ENCODE measurements at regions not wholly inside any gene's neighbourhood (a gene's known extent, or its start where the extent isn't known, plus 50 kb on each side); places are given as distances from the start of the nearest gene placed in this dataset.

- TF ChIP-seq, protein P1, sequence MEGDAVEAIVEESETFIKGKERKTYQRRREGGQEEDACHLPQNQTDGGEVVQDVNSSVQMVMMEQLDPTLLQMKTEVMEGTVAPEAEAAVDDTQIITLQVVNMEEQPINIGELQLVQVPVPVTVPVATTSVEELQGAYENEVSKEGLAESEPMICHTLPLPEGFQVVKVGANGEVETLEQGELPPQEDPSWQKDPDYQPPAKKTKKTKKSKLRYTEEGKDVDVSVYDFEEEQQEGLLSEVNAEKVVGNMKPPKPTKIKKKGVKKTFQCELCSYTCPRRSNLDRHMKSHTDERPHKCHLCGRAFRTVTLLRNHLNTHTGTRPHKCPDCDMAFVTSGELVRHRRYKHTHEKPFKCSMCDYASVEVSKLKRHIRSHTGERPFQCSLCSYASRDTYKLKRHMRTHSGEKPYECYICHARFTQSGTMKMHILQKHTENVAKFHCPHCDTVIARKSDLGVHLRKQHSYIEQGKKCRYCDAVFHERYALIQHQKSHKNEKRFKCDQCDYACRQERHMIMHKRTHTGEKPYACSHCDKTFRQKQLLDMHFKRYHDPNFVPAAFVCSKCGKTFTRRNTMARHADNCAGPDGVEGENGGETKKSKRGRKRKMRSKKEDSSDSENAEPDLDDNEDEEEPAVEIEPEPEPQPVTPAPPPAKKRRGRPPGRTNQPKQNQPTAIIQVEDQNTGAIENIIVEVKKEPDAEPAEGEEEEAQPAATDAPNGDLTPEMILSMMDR (IDR thresholded peaks at IDR 0.05) = no peak
- TF ChIP-seq POLR2A (IDR thresholded peaks at IDR 0.05) = no peak
These were observed 691.6 kb upstream of the FBXO33 start for GRCh38 chr14:40123816-40124215.
